ENCODE measurements at regions not wholly inside any gene's neighbourhood (a gene's known extent, or its start where the extent isn't known, plus 50 kb on each side); places are given as distances from the start of the nearest gene placed in this dataset.
"Not testable (repeated sequence)": the region's sequence is repeated elsewhere in the genome, so short reads cannot be mapped to it uniquely, and the experiment has no call there.

DNA sequence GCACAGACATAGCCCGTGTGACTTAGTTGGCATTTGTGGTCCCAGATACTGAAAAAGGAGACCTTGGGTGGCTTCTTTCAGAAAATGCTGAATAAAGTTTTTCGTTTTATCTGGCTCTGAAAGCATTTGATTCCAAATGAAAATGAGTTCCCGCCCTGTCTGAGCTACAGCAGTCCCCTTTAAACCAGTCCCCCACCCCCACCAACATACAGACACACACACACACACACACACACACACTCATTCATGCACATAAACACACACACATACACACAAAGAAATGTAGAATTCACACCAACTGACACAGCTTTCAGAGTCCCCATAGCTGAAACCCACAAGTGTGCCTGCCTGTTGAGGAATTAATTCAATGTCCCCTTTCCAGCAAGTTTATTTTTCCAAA is 97.0 kb upstream of the SMARCA2 start:
- DNase-seq (ENCODE audit: low spot score): no peak

DNA sequence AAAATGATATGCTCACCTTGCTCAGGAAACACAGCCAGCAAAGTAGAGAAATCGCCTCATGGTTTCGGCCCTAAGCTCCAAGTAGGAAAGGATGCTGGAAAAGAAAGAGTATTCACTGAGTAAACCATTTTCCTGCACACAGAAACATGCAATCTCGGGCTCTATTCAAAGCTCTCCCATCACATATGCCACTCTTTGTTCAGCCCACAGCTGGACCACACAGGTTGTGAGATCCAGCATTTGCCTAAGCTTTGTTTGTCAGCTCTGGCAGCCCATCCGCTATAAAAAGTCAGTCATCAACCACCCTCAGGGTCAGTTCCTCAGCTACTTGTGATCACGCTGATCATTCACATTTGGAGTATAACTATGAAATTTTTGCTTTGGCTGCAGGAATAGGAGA is 96.5 kb upstream of the SMARCA2 start:
- DNase-seq (ENCODE audit: low spot score): no peak

DNA sequence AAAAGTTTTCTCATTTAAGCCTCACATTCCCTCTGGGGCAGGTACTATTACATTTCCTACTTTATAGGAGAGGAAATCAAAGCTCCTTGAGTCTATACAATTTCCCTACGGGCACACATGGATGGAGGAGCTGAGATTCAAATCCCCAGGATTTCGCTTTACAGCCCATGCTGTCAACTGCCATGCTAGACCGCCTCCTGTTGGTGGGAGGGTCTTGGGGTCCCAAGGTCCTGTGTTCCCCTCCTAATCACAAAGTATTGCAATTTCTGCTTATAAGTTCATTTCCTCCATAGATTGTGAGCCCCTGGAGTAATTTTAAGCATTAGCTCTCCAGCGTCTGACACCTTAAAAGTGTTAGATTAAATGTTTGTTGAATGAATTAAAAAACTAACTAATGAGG is 95.9 kb upstream of the SMARCA2 start:
- no peak for DNase-seq (ENCODE audit: low spot score)

DNA sequence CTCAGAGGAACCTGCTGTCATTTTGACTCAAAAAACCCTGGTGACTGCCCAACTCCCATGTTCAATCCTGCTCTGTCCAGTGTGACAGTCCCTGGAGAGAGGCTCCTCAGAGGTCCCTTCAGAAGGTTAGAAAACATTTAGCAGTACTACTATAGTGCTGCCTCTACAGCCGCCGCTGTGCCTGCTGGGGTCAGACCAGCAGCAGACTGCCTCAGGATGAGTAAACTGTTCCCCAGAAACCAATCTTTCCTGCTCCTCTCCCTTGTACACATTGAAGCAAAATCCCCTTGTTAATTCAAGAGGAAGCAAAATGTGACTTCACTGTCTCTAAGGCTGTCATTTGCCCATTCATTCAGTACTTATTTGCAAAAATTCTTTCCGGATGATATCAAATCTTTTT is 94.8 kb upstream of the SMARCA2 start:
- DNase-seq (ENCODE audit: low spot score): no peak

DNA sequence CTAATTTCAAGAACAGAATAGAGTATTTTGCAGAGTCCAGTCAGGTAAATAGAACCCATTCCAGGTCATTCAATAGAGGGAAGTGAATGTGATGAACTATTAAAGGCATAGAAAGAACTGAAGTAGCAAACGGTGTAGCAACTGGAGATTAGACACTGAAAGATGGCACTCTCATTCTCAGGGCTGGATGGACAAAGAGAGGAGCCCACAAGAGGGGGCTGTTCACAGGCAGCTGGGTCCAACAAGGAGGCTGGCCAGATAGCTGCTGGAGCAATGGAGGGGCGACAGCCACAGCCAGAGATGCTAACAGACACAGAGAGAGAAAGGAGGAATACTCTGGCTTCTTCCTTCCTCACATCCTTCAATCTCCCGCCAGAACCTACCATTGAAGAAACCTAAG is 93.1 kb upstream of the SMARCA2 start:
- DNase-seq (ENCODE audit: low spot score): no peak

DNA sequence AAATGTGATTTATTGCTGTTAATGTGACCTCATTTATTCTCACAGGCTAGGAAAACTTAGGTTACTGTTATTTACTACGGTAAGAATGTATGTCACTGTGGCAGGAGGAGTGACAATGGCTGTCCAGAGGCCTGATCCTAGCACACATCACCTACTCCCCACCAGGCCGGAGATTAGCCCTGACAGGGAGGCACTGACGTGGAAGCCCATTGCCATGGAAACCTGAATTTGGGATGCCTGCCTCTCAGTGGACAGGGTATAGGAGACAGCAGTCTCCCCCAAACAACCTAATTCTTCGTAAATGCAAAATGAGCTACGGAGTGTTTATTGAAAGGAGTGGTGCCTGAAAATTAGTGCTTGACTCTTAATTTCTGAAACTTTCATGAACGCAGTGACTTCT is 87.6 kb upstream of the SMARCA2 start:
- DNase-seq (ENCODE audit: low spot score): no peak

DNA sequence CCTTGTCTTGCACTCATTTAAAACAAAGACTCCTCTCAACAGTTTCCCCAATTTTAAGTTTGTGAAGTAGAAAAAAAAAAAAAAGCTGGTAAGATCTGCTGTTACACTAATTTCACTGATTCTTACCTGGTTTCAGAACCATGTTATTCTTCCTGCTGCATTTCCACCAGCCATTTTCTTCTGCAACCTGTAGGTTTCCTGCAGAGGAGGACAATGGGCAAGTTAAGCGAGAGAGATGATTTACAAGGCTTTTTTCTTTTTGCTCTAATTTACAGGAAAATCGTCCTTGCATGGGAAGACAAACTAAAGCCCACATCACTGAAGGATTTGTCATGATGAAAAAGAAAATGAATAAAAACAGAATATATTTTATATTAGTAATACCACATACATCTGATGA is 86.0 kb upstream of the SMARCA2 start:
- no peak for DNase-seq (ENCODE audit: low spot score)

DNA sequence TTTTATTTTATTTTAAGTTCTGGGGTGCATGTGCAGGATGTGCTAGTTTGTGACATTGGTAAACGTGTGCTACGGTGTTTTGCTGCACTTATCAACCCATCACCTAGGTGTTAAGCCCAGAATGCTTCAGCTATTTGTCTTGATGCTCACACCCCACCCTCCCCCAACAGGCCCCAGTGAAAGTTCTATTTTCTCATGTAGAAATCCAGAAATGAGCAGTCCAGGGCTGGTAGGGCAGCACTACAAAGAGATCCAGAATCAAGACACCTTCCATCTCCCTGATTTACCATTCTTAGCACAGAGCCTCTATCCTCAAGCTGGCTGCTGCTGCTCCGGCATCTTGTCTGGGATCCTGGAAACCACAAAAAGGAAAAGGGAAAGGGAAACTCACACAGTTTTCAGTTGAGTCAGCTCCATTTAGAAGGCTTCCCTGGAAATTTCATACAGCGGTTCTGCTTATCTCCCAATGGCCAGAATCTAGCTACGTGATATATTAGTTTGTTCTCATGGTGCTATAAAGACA is 85.4 kb upstream of the SMARCA2 start:
- no peak for DNase-seq (ENCODE audit: low spot score)

DNA sequence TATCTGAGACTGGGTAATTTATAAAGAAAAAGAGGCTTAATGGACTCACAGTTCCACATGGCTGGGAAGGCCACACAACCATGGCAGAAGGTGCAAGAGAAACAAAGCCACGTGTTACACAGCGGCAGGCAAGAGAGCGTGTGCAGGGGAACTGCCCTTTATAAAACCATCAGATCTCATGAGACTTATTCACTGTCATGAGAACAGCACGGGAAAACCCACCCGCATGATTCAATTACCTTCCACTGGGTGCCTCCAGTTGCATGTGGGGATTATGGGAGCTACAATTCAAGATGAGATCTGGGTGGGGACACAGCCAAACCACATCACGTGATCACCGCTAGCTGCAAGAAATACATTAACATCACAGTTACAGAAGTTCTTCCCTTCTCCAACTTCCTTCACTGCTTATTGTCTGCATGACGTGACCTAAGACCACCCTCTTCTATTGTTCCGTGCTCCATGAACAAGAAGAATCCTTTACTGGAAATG is 84.9 kb upstream of the SMARCA2 start:
- DNase-seq (ENCODE audit: low spot score): not testable (repeated sequence)

DNA sequence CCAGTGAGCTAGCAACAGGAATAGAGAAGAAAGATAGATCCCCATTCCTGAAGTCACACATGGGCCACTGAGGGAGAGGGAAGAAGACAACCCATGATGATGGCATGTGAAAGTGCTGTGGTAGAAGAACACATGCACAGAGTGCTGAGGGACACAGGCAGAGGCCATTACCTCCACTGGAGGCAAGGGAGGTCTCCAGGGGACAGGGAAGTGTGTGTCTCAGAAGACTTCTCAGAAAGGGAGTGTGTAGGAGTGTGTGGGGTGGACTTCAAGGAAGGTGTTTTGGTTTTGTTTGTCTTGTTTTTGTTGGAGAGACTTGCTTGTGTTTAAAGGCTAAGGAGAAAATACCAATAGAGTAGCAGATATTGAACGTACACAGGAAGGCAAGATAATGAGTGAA is 77.0 kb upstream of the SMARCA2 start:
- no peak for DNase-seq (ENCODE audit: low spot score)

DNA sequence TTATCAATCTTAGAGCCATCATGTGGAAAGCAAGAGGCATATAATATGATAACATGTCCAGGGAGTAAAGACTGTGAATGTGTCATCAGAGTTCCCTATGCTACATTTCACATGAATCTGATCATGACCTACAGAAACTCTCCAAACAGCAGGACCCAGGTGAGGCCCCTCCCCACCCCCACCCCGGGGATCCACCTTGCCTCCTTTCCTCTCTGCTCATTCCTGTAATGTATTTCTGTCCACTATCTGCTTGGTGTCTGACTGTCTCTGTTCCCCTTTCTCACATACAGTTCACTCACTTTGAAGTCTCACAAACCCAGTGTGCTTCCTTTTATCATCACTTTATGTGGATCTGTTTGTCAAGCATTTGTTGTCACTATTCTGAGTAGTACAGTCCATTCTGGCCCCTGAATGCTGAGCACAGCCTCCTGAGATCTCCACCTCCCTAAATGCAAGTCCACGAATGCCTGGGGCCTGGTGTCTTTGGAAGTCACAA is 76.4 kb upstream of the SMARCA2 start:
- no peak for DNase-seq (ENCODE audit: low spot score)

DNA sequence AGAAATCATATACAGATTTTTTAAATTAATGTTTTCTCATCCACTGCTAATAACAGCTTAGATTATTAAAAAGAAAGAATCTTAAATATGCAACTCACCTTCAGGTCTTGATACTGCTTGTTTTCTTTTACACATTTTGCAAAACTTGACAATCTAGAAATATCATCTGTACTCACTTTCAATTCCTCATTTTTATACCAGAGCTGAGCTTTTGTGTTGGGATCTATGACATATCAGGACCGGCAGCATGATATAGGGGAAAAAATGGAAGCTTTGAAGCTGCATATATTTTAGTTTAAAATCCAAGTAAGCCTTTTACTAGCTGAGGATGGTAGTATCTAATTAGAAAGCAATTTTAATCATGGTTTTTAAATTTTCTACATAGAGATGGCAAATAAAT is 75.7 kb upstream of the SMARCA2 start:
- DNase-seq (ENCODE audit: low spot score): no peak

DNA sequence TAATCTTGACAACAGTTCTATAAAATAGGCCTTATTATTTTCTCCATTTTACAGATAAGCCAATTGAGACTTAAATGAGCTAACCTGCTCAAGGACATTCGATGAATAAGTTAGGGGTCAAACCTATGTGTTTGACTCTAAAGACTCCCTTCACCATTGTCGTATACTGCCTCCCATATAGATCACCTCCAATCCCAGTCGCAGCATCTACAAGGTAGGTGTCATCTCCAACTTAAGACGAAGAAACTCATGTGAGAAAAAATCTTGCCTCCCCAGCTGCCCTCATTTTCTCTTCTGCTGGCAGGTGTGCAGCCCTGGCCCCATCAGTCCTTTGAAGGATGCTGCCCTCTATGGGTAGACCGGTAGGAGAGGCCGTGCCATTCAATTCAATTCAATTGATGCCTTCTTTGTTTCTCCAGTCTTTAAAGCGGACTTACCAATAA is 75.2 kb upstream of the SMARCA2 start:
- no peak for DNase-seq (ENCODE audit: low spot score)

DNA sequence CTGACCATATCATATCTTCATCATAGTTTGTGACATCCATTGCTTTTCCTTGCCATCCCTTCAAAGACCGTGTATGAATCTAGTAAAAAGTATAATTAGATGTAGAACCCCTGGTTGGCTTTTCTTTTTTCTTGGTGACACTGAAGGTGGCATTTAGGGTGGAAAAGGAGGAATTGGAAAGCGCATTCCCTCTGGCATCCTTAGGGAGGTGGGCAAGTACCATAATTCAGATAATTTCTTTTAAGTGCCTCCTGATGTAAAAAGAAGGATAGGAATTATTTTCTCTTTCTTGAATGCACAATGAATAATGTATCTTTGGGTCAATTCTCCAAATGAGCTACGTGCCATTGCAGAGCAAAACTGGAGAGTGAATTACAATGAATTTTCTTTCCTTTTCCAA is 73.2 kb upstream of the SMARCA2 start:
- DNase-seq (ENCODE audit: low spot score): no peak

DNA sequence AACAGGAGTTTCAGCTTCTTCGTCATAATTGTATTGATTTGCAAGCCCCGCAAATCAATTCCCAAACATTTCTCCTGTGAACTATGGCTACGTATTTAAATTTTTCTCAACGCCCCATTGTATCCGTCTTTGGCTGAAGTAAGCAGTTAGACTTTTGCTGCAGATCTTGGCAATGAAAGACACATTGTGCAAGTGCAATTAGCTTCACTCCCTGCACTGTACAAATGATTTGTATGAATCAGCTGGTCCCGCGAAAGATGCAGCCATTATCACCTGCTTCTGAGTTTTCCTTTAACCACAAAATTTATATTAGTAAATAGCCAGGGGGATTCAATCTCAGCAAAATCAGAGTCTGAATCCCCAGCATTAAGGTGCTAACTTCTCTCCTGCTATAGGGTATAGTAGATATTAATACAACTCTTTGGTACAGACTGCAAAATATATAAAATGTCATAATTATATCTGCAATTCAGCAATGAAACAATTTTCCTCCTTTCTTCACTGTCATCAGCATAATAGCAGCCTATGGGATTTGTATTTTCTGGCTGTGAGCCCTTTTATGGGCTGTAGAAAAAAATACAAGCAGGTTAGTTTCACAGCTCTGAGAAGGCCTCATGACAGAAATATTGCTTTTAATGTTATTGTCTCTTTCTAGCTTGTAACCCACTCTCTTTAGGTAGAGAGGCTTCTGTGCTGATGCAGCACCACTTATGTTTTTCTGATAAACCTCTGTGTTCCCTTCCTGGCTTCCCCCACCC is 68.4 kb upstream of the SMARCA2 start:
- no peak for DNase-seq (ENCODE audit: low spot score)

DNA sequence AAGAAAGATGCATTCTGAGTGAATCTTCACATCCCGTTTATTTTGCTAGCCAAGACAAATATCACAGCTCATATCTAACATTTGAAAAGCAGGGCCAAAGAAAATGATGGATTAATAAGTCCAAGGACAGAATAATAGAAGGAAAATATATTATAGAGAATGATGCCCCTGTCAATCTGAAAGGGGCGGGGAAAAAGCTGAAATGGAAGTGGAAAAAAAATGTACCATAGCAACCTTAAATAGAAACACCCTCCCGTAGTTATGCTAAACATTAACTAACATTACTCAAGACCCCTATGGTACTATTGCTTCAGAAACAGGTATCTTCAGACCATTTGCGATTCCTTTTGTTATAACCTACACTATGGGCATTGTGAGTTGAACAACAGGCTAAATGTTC is 67.7 kb upstream of the SMARCA2 start:
- DNase-seq (ENCODE audit: low spot score): no peak

DNA sequence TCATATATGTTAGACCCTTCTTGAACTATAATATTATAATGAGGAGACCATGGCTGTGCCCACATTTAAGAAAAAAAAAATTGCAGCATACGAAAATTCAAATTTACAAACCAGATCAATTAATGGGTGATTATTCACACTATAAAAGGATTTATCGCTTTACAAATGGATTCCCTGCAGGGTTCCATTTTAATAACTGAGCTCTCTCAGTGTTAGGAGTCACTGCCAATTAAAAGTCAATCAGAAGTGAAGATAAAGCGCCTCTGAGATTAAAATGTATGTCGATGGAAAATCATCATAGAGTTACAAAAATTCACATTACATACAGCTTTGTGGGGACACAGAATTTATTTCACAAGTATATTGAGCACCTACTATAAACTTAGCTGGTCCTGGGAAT is 66.6 kb upstream of the SMARCA2 start:
- no peak for DNase-seq (ENCODE audit: low spot score)

DNA sequence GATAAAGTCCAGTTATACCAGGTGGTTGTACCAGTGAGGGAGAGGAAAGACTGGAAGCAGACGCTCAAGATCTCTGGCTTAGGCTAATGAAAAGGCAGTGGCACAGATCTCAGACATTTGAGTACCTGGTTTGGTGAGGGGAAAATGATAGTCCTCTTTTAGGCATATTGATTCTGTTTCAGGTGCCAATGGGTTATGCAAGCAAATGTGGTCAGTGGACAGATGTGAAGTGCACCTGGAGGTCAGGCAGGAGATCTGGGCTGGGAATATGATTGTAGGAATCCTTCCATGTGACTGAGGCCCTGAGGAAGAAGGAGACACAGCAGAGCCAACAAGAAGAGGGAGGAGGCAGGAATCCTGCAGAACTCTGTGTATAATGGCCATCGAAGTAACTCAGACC is 63.7 kb upstream of the SMARCA2 start:
- no peak for DNase-seq (ENCODE audit: low spot score)

DNA sequence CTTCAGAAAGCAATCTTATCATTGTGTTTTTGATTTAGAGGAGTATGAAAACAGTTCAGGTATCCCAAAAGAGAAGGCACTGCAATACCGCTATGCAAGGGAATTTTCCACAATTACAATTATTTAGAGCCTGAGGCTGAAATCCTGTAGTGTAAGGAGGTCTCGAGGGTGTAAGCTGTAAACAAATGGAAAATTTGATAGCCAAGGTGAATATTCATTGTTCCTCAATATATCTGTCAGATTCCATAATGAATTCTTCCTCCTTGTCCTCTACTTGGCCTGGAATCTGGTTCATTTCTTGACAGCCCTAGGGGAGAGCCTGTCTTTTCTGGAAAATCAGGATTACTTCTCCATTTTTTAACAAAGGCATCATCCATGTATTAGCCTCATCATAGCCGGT is 63.1 kb upstream of the SMARCA2 start:
- no peak for DNase-seq (ENCODE audit: low spot score)

DNA sequence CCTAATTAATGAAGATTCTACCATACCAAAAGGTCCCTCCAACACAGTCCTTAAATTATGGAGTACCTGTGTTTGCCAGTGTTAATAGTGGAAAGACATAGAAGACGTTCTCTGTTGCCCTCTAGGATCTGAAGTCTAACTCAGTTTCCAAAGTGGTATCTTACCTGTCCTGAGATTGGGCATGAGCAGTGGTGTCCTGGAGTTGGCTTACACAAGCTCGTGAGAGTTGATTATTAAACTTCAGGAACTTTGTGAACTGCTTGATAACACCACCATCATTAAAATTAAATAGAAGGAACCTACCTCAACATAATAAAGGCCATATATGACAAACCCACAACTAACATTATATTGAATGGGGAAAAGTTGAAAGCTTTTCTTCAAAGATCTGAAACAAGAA is 60.9 kb upstream of the SMARCA2 start:
- no peak for DNase-seq (ENCODE audit: low spot score)

DNA sequence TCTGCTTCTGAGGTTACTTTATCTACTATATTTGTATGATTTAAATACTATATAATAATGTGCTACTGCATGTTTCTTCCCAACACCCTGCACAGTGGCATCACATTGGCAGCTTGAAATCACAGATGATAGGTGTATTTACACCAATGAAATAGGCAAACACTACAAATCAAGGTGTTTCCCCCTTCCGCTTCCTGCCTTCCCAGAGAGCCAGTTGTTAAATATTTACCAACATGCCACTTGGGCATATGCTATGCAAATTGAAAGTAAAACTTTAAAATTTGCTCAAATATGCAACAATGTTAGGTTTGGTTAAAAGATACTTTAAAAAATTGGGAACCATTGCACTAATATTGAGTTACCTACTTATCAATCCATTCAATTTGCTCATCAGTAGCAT is 58.2 kb upstream of the SMARCA2 start:
- no peak for DNase-seq (ENCODE audit: low spot score)

DNA sequence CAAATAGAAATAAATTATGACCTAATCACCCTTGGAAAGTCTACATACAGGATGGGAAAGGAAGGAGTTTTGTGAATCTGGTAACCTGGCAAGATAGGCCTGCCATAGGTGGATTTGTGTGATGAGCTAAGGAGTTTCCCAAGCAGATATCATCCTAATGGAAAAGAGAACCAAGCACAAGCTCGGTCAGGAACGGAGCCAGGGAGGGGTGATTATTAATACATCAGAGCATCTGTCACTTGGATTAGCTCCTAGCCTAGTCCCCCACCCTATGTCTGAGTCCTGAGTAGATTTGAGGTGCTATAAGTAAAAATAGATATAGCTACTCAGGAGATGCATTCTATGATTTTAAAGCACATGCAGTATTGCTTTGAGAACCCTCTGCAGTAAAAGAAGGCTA is 57.3 kb upstream of the SMARCA2 start:
- DNase-seq (ENCODE audit: low spot score): no peak

DNA sequence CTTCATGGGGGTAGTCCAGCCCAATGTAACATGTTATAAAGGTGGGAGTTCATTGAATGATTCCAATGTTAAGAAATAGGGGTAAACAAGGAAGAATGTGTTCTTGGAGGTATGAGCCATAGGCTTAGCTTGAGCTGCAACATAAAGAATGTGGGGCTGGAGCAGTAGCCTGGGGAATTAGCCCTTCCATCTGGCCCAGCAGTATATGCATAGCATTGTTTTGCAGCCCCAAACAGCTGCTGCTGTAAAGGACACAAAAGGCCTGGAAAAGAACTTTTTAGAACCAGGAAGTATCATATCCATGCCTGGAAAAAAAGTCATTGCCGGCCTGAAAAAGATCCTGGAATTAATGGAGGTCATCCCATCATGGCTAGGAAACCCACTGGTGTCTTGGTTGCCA is 55.8 kb upstream of the SMARCA2 start:
- no peak for DNase-seq (ENCODE audit: low spot score)
